Right ventricle myocardium superior (tissue), 1 donor: ENCODE measurements at regions not wholly inside any gene's neighbourhood (a gene's known extent, or its start where the extent isn't known, plus 50 kb on each side); places are given as distances from the start of the nearest gene placed in this dataset.
"Not testable (repeated sequence)": the region's sequence is repeated elsewhere in the genome, so short reads cannot be mapped to it uniquely, and the experiment has no call there.

ENCODE experiments used
- ATAC-seq: fragments of 200-7000 bp; cut with Tn5 transposase; one replicate; pipeline ENCODE4 v1.9.1; 2020; ENCODE audit warnings: mild to moderate bottlenecking; ENCODE audit not compliant: poor library complexity
- DNase-seq: peaks from one replicate; pipeline ENCODE4 v3.0.0-alpha.2; 2020
- intact Hi-C: fragments of 100-400 bp; cut with DNase I; formaldehyde crosslinking; loops from one replicate; pipeline ENCODE4 v1.11.2; 2022
- donor health status: DM: no; HTN: yes; CAD: no; lungs with severe emphysema.

DNA sequence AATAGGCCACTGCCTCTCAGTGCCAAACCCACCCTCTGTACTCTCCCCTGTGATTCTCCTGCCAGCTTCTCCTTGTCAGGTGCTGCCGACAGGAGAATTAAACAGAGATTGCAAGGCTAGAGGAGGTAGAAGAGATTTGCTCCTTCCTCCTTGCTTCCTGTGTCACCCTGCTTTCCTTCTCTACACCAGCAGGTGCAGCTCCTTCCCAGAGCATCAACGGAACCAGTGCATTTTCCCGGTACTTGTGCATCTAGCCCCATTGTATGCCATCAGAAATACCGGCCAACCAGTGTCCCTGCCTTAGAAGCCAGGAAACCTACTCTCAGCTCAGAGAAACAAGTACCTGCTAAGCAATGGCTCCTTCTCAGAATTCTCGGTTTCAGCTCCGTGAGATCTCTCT, 253.2 kb downstream of the SUCLA2 start:
- ATAC-seq: no peak
- no peak for DNase-seq
- intact Hi-C loops: no loop called here

GRCh38 chr13:47726394-47726793, 274.7 kb downstream of the SUCLA2 start:
- no peak for DNase-seq
- no peak for ATAC-seq
- intact Hi-C loops: no loop called here

GRCh38 chr13:47723898-47724297, 277.2 kb downstream of the SUCLA2 start:
- intact Hi-C loops: no loop called here
- ATAC-seq (no peak), DNase-seq (no peak)

GRCh38 chr13:47719164-47719563, 281.9 kb downstream of the SUCLA2 start:
- DNase-seq (no peak), ATAC-seq (no peak)
- intact Hi-C loops: no loop called here

- no peak for DNase-seq
- intact Hi-C loops: no loop called here
- ATAC-seq: no peak
These were observed 282.5 kb downstream of the SUCLA2 start for GRCh38 chr13:47718556-47718955.

DNA sequence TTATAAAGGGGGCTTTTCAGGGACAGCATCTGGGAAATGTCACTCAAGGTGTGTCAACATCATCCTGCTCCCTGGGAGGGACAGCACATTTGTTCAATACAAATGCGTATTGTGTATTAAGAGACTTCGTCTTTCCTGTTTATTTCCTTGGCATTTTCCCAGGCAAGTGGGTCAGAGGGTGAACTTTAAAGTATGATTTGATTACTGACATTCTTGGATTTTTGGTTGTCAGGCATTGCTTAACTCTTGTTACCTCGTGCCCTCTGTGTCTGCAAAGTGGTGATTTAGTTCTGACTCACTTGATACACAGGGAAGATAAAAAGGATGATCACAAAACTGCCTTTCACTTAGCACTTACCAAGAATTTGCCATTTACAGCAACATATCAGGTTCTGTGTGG, 292.7 kb downstream of the SUCLA2 start:
- no peak for DNase-seq
- no peak for ATAC-seq
- intact Hi-C loops: no loop called here

DNA sequence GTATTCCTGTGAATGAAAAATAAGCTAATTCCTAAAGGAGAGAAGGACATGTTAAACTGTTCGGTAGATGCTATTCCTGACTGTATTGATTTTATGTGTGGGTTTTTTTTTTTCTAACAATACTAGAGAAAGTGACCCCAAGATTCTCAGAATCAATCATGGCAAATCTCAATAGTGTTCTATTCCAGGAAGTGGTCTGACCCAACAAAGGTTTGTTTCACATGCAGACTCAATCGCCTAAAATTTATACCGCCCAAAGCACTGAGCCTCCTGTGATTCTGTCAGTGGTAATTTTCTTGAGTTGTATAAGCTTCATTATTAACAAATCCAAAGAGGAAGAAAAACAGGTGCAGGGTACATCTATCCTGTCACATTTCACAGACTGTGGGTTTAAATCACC, 293.7 kb downstream of the SUCLA2 start:
- ATAC-seq (no peak), DNase-seq (no peak)
- intact Hi-C loops: no loop called here

- intact Hi-C loops: no loop called here
- DNase-seq: no peak
- no peak for ATAC-seq
These were observed 295.9 kb downstream of the SUCLA2 start for GRCh38 chr13:47705185-47705584.

DNA sequence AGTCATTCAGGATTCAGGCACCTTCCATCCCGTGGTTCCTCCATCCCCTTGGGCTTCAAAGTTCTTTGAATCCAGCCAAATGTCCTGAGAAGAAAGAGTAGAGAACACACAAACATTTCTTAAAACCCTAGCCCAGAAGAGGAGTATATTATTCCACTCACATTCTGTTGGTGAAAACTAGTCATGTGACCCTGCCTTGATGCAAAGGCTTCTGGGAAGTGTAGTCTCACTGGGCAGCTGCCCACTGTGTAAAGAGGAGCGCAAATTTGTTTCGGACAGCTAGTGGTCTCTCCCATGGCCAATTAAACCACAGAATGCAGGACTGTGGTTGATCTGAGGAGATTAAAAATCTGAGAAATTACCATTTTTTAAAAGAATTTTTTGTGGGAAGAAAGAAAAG, 304.4 kb downstream of the SUCLA2 start:
- intact Hi-C loops: no loop called here
- no peak for ATAC-seq
- no peak for DNase-seq

GRCh38 chr13:47687577-47687976, 313.5 kb downstream of the SUCLA2 start:
- intact Hi-C loops: no loop called here
- no peak for ATAC-seq
- no peak for DNase-seq

DNA sequence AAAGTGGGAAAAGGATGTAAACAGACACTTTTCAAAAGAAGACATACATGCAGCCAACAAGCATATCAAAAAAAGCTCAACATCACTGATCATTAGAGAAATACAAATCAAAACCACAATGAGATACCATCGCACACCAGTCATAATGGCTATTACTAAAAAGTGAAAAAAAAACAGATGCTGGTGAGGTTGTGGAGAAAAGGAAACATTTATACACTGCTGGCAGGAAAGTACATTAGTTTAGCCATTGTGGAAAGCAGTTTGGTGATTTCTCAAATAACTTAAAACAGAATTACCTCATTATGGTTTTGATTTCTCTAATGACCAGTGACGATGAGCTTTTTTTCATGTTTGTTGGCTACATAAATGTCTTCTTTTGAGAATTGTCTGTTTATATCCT, 315.9 kb downstream of the SUCLA2 start:
- DNase-seq, ATAC-seq, intact Hi-C loops: not testable (repeated sequence)

DNA sequence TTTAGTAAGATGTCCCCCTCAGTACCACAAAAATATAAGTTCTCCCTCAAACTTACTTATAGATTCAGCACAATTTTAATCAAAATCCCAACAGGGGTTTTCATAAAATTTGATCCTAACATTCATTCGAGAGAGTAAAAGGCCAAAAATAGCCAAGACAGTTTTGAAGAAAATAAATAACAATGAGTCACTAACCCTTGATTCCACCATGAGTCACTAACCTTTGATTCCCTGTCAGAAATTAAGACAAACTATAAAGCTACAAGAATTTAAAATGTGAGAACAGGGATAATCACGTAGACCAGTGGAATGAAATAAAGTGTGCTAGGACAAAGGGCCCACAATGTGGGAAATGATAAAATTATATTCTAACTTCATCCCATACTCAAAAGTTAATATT, 320.3 kb downstream of the SUCLA2 start:
- no peak for DNase-seq
- ATAC-seq: no peak
- intact Hi-C loops: no loop called here

- intact Hi-C loops: no loop called here
- ATAC-seq: no peak
- no peak for DNase-seq
These were observed 321.7 kb downstream of the SUCLA2 start for GRCh38 chr13:47679401-47679800.

GRCh38 chr13:47678201-47678968, 322.7 kb downstream of the SUCLA2 start:
- intact Hi-C loops: no loop called here
- DNase-seq: no peak
- no peak for ATAC-seq

DNA sequence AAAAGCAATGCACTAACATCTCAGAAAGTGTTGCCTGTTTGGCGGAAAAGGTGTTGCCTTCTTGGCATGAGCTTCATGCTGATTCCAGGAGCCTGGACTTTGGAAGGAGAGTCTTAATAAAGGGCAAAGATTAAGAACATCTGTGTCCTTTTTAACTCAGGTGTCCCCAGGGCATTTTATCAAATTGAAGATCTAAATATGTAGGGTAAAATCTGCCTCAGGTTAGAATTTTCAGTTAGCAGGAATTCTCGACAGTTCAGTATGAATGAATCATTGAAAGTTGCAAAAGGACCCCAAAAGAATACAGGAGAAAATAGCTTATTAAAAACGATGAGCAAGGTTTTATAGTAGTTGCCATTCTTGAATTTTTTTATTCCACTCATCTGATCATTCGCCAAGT, 325.2 kb downstream of the SUCLA2 start:
- intact Hi-C loops: no loop called here
- ATAC-seq: no peak
- DNase-seq: no peak

DNA sequence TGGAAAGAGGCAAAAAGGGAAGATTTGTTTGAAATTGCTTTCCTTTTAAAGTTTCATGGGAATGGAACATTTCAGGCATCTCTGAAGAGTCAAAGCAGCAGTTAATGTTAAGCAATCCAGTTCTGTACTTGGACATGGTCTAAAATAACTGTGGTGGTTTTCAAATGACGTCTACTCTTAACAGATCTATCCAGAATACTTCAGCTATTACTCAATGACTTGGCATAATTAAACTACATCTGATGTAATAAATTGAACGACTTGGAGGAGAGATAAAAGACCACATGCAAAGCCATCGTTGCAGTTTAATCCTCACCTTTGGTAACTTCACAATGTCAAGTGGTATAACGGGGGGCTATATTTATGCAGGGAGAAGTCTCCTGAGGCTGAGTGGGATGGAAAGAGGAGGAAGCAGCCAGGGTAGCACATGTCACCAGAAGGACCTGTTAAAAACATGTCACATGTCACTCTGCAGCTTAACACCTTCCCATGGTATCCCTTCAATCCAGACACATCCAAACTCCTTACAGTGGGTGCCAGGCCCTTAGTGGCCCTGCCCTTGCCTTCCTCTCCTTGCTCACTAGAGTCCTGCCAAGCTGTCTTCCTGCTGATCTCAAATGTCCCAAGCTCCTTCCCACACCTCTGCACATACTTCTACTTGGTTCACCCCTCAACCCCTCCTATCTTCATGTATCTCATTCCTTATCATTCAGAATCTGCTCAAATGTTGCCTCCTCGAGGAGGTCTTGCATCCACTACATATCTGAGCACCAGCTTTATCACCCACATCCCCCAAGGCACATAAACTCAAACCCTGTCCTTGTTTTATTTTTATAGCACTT, 327.8 kb downstream of the SUCLA2 start:
- intact Hi-C loops: no loop called here
- no peak for DNase-seq
- peak; percentile 98 for ATAC-seq

DNA sequence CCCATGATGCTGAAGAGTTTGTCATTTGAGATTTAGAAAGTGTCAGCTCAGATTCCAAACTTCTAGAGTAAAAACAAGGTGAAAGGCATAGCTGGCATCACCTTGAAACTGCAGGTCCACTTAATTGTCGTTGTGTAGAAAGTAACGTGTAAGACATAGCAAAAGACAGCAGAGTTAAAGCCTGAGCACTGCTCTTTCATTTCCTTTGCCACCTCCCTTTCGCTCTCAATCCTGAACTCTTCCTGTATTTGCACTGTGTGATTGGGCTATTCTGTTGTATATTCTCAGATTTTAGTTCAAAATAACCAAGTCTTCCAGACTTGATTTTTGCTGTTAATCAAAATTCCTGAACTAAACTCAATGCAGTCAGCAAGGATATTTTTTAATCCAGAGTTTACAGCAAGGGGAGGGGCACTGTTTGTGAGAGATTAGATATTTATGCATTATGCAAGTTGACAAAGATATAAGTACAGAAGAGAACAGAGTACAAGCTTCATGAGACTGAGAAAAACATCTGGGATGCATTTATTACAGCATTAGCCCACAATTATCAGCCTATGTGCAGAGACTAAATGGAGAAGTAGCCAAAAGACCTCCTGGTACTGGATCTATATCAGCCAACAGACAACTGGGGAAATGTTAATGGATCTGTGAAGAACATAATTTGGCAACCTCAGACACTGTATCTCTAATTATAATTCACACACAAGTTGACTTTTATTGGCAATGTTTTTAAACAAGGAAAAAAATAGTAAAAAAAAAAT, 328.6 kb downstream of the SUCLA2 start:
- peak; percentile 78 for ATAC-seq
- no peak for DNase-seq
- intact Hi-C loops: no loop called here

DNA sequence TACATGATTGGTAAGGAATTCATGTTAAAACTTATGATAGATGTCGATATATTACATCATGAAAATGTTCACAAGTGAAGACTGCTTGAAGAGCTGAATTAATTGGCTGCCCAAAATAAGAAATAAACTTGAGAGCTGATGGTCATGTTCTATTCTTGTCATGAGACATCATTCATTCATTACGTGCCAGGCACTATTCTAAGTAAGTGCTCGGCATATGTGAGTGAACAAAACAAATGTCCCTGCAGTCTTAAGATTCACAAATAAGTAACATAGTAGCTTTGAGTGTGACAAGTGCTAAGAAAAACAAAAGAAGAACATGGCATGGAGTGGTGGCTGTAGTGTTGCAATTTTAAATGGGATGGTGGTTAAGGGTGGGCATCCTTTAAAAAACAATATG, 329.3 kb downstream of the SUCLA2 start:
- DNase-seq (no peak), ATAC-seq (no peak)
- intact Hi-C loops: no loop called here

GRCh38 chr13:47665043-47665442, 336.0 kb downstream of the SUCLA2 start:
- DNase-seq (no peak), ATAC-seq (no peak)
- intact Hi-C loops: no loop called here

DNA sequence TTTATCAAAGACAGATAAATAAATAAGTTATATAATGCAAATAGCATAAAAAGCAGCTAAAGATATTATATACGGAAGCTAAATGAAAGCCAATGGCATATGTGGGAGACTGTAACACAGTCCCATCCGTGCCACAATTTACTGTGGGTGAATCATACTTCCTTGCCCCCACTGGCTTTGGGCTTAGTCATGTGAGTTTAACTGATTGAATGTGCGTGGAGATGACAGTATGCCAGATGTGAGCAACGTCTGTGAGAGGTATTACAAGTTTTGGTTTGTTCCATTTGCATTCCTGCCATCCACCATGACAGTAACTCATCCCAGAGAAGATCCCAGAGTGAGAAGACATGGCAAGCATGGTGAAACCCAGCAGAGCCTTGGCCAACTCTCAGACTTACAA, 340.0 kb downstream of the SUCLA2 start:
- intact Hi-C loops: no loop called here
- DNase-seq (no peak), ATAC-seq (no peak)
